IMR-90 (cell line): ENCODE measurements at regions not wholly inside any gene's neighbourhood (a gene's known extent, or its start where the extent isn't known, plus 50 kb on each side); places are given as distances from the start of the nearest gene placed in this dataset.

ENCODE experiments used
- POLR2A ChIP-seq: IDR thresholded peaks from 2 replicates; pipeline ENCODE4 v1.6.1; 2012; ENCODE audit warnings: mild to moderate bottlenecking, low read depth, low read length
- RAD21 ChIP-seq: IDR thresholded peaks from 2 replicates; pipeline ENCODE4 v1.6.1; 2012; ENCODE audit warnings: low read length, improper control_type of control experiment
- TF ChIP-seq, protein P1 (sequence below): conservative IDR thresholded peaks from 2 replicates; pipeline ENCODE4 v1.5.1; 2012; ENCODE audit warnings: mild to moderate bottlenecking, low read depth, low read length, improper control_type of control experiment
- TF ChIP-seq, protein P2 (sequence below): fragments of 150-350 bp; IDR thresholded peaks from 2 replicates; pipeline ENCODE4 v1.6.1; 2017; ENCODE audit warnings: mild to moderate bottlenecking, antibody characterized with exemption, low read length, low read depth

- no peak for TF ChIP-seq RAD21
- TF ChIP-seq, protein P1, sequence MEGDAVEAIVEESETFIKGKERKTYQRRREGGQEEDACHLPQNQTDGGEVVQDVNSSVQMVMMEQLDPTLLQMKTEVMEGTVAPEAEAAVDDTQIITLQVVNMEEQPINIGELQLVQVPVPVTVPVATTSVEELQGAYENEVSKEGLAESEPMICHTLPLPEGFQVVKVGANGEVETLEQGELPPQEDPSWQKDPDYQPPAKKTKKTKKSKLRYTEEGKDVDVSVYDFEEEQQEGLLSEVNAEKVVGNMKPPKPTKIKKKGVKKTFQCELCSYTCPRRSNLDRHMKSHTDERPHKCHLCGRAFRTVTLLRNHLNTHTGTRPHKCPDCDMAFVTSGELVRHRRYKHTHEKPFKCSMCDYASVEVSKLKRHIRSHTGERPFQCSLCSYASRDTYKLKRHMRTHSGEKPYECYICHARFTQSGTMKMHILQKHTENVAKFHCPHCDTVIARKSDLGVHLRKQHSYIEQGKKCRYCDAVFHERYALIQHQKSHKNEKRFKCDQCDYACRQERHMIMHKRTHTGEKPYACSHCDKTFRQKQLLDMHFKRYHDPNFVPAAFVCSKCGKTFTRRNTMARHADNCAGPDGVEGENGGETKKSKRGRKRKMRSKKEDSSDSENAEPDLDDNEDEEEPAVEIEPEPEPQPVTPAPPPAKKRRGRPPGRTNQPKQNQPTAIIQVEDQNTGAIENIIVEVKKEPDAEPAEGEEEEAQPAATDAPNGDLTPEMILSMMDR: no peak
- no peak for TF ChIP-seq POLR2A
- TF ChIP-seq, protein P2, sequence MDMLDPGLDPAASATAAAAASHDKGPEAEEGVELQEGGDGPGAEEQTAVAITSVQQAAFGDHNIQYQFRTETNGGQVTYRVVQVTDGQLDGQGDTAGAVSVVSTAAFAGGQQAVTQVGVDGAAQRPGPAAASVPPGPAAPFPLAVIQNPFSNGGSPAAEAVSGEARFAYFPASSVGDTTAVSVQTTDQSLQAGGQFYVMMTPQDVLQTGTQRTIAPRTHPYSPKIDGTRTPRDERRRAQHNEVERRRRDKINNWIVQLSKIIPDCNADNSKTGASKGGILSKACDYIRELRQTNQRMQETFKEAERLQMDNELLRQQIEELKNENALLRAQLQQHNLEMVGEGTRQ: no peak
These were observed 241.9 kb downstream of the IRX2 start for GRCh38 chr5:2509527-2509926.
